ENCODE measurements at regions not wholly inside any gene's neighbourhood (a gene's known extent, or its start where the extent isn't known, plus 50 kb on each side); places are given as distances from the start of the nearest gene placed in this dataset.
"Not testable (repeated sequence)": the region's sequence is repeated elsewhere in the genome, so short reads cannot be mapped to it uniquely, and the experiment has no call there.

GRCh38 chr7:33792547-33793105 lies 112.7 kb upstream of the BMPER start:
- no peak for DNase-seq

GRCh38 chr7:33793616-33794015 lies 111.7 kb upstream of the BMPER start:
- no peak for DNase-seq

- DNase-seq = no peak
Measured at GRCh38 chr7:33794419-33794818, 110.9 kb upstream of the BMPER start.

GRCh38 chr7:33794959-33795358 lies 110.4 kb upstream of the BMPER start:
- DNase-seq = no peak

GRCh38 chr7:33796538-33796937 lies 108.8 kb upstream of the BMPER start:
- DNase-seq = no peak

GRCh38 chr7:33797512-33797911 lies 107.8 kb upstream of the BMPER start:
- not testable (repeated sequence) for DNase-seq

GRCh38 chr7:33798686-33799325 lies 106.5 kb upstream of the BMPER start:
- no peak for DNase-seq

- no peak for DNase-seq
Measured at GRCh38 chr7:33799766-33800165, 105.6 kb upstream of the BMPER start.

GRCh38 chr7:33802600-33802999 lies 102.7 kb upstream of the BMPER start:
- DNase-seq = no peak

- no peak for DNase-seq
Measured at GRCh38 chr7:33804140-33804660, 101.1 kb upstream of the BMPER start.

GRCh38 chr7:33805630-33806233 lies 99.6 kb upstream of the BMPER start:
- DNase-seq = no peak

- DNase-seq = no peak
Measured at GRCh38 chr7:33806298-33807154, 98.8 kb upstream of the BMPER start.

- DNase-seq = no peak
Measured at GRCh38 chr7:33807155-33807530, 98.2 kb upstream of the BMPER start.

GRCh38 chr7:33807779-33808482 lies 97.4 kb upstream of the BMPER start:
- DNase-seq = no peak

- no peak for DNase-seq
Measured at GRCh38 chr7:33809228-33809627, 96.1 kb upstream of the BMPER start.

- no peak for DNase-seq
Measured at GRCh38 chr7:33810356-33810755, 95.0 kb upstream of the BMPER start.

- DNase-seq = no peak
Measured at GRCh38 chr7:33813331-33813730, 92.0 kb upstream of the BMPER start.

GRCh38 chr7:33814400-33814799 lies 90.9 kb upstream of the BMPER start:
- no peak for DNase-seq

GRCh38 chr7:33814936-33815335 lies 90.4 kb upstream of the BMPER start:
- DNase-seq = no peak

GRCh38 chr7:33815336-33815735 lies 90.0 kb upstream of the BMPER start:
- no peak for DNase-seq

- DNase-seq = no peak
Measured at GRCh38 chr7:33816106-33816505, 89.2 kb upstream of the BMPER start.

- no peak for DNase-seq
Measured at GRCh38 chr7:33819658-33820057, 85.7 kb upstream of the BMPER start.

GRCh38 chr7:33820206-33820605 lies 85.1 kb upstream of the BMPER start:
- no peak for DNase-seq
